ENCODE measurements at regions not wholly inside any gene's neighbourhood (a gene's known extent, or its start where the extent isn't known, plus 50 kb on each side); places are given as distances from the start of the nearest gene placed in this dataset.
"Not testable (repeated sequence)": the region's sequence is repeated elsewhere in the genome, so short reads cannot be mapped to it uniquely, and the experiment has no call there.

- no peak for DNase-seq (ENCODE audit: low read depth in 1 of 2, low spot score in 1 of 2)
Measured at GRCh38 chr2:168300460-168300859, 53.1 kb upstream of the STK39 start.

GRCh38 chr2:168304024-168304681 is 56.8 kb upstream of the STK39 start:
- no peak for DNase-seq (ENCODE audit: low read depth in 1 of 2, low spot score in 1 of 2)

- DNase-seq (ENCODE audit: low read depth in 1 of 2, low spot score in 1 of 2) = no peak
Measured at GRCh38 chr2:168307379-168307778, 60.0 kb upstream of the STK39 start.

GRCh38 chr2:168310580-168310979 is 63.2 kb upstream of the STK39 start:
- DNase-seq (ENCODE audit: low read depth in 1 of 2, low spot score in 1 of 2) = no peak

- DNase-seq (ENCODE audit: low read depth in 1 of 2, low spot score in 1 of 2) = no peak
Measured at GRCh38 chr2:168311261-168311910, 64.0 kb upstream of the STK39 start.

GRCh38 chr2:168312036-168312822 is 64.8 kb upstream of the STK39 start:
- no peak for DNase-seq (ENCODE audit: low read depth in 1 of 2, low spot score in 1 of 2)

- no peak for DNase-seq (ENCODE audit: low read depth in 1 of 2, low spot score in 1 of 2)
Measured at GRCh38 chr2:168314236-168314635, 66.8 kb upstream of the STK39 start.

GRCh38 chr2:168315331-168316072 is 68.1 kb upstream of the STK39 start:
- no peak for DNase-seq (ENCODE audit: low read depth in 1 of 2, low spot score in 1 of 2)

GRCh38 chr2:168316073-168316440 is 68.7 kb upstream of the STK39 start:
- no peak for DNase-seq (ENCODE audit: low read depth in 1 of 2, low spot score in 1 of 2)

GRCh38 chr2:168317282-168317681 is 69.9 kb upstream of the STK39 start:
- DNase-seq (ENCODE audit: low read depth in 1 of 2, low spot score in 1 of 2) = no peak

- no peak for DNase-seq (ENCODE audit: low read depth in 1 of 2, low spot score in 1 of 2)
Measured at GRCh38 chr2:168320267-168320666, 72.9 kb upstream of the STK39 start.

- no peak for DNase-seq (ENCODE audit: low read depth in 1 of 2, low spot score in 1 of 2)
Measured at GRCh38 chr2:168322325-168323007, 75.1 kb upstream of the STK39 start.

GRCh38 chr2:168323529-168324021 is 76.2 kb upstream of the STK39 start:
- no peak for DNase-seq (ENCODE audit: low read depth in 1 of 2, low spot score in 1 of 2)

GRCh38 chr2:168326572-168326971 is 79.2 kb upstream of the STK39 start:
- DNase-seq (ENCODE audit: low read depth in 1 of 2, low spot score in 1 of 2) = no peak

GRCh38 chr2:168327328-168327727 is 79.9 kb upstream of the STK39 start:
- no peak for DNase-seq (ENCODE audit: low read depth in 1 of 2, low spot score in 1 of 2)

GRCh38 chr2:168328421-168328820 is 81.0 kb upstream of the STK39 start:
- DNase-seq (ENCODE audit: low read depth in 1 of 2, low spot score in 1 of 2) = no peak

GRCh38 chr2:168330624-168331423 is 83.4 kb upstream of the STK39 start:
- no peak for DNase-seq (ENCODE audit: low read depth in 1 of 2, low spot score in 1 of 2)

GRCh38 chr2:168335254-168335653 is 87.9 kb upstream of the STK39 start:
- not testable (repeated sequence) for DNase-seq (ENCODE audit: low read depth in 1 of 2, low spot score in 1 of 2)

- DNase-seq (ENCODE audit: low read depth in 1 of 2, low spot score in 1 of 2) = peak in 1 of 2 donors; percentile 30
Measured at GRCh38 chr2:168336786-168337388, 89.5 kb upstream of the STK39 start.

- no peak for DNase-seq (ENCODE audit: low read depth in 1 of 2, low spot score in 1 of 2)
Measured at GRCh38 chr2:168338292-168338691, 90.9 kb upstream of the STK39 start.
